ENCODE measurements at regions not wholly inside any gene's neighbourhood (a gene's known extent, or its start where the extent isn't known, plus 50 kb on each side); places are given as distances from the start of the nearest gene placed in this dataset.
"Not testable (repeated sequence)": the region's sequence is repeated elsewhere in the genome, so short reads cannot be mapped to it uniquely, and the experiment has no call there.

DNA sequence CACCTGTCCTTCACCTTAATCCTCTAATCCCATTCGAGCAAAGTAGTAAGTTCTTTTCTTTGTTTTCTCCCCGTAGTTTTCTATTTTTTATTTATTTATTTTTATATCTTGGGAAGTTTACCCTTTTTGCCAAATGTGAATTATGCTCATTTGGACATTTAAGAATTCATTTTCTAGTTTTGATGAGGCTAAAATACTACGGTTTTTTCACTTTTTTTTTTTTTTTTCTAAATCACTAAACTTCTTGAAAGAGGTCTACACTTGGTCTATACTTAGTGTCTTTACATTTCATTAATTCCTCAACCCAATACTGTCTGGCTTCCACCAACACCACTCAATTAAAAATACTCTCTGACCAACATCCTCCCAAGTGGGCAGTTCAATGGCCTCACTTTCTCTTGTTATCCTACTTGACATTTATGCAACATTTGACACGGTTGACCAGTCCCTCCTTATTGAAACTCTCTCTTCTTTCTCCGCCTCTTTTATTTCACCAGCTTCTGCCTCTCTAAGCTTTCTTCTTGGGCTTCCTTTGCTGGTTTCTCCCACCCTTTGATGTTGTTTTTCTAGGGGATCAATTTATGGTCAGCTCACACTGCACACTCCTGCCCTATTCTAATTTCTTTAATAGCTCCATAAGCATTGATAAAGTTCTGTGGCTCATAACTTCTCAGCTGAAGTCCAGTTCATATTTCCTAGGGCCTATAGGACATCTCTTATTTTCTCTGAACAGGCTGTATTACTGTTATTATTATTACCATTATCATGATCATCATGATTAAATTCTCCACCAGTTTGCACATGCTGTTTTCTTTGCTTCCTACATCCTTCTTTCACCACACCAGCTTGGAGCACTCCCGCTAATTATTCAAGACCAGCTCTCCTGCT is 72.6 kb upstream of the CITED2 start:
- no peak for DNase-seq

DNA sequence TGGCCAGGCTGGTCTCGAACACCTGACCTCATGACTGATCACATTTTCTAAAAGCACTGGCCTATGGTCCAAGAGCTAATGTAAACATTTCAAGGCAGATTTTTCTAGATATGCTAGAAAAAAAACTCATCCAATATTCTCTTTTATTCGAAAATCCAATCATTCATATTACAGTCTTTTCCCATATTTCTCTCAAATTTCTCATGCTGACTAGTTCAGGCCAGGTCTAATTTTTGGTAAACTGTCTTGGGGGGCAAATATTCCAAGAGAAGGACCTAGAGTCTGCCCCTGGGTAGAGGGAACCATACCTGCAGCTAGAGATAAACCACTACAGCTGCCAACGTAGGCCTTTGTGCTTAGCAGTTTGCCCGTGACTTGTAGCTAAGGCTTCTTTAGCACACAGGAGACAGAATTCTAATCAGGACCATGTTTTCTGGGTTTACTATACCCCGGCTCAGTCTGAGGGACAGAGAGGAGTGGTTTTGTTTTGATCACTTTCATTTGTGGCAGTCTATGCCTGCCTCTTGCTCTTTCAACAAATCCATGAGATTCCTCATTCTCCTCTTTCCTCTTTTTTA is 71.8 kb upstream of the CITED2 start:
- no peak for DNase-seq

DNA sequence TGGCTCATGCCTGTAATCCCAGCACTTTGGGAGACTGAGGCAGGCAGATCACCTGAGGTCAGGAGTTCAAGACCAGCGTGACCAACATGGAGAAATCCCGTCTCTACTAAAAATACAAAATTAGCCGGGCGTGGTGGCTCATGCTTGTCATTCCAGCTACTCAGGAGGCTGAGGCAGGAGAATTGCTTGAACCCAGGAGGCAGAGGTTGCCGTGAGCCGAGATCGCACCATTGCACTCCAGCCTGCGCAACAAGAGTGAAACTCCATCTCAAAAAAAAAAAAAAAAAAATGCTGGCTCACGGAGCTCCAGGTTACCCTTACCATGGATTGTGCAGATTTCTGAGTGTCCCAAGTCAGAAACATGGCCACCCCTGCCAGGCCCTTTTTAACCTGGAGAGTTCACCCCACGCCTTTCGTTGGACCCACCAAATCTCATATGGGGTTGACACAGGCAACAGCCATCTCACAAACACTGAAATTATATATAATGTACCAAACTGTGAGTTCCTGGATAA is 69.9 kb upstream of the CITED2 start:
- DNase-seq = not testable (repeated sequence)

GRCh38 chr6:139443231-139444112 is 69.0 kb upstream of the CITED2 start:
- no peak for DNase-seq

- no peak for DNase-seq
Observed at GRCh38 chr6:139442188-139442671, 67.8 kb upstream of the CITED2 start.

- DNase-seq = no peak
Observed at GRCh38 chr6:139439349-139439748, 64.9 kb upstream of the CITED2 start.

- DNase-seq = no peak
Observed at GRCh38 chr6:139438775-139439174, 64.3 kb upstream of the CITED2 start.

DNA sequence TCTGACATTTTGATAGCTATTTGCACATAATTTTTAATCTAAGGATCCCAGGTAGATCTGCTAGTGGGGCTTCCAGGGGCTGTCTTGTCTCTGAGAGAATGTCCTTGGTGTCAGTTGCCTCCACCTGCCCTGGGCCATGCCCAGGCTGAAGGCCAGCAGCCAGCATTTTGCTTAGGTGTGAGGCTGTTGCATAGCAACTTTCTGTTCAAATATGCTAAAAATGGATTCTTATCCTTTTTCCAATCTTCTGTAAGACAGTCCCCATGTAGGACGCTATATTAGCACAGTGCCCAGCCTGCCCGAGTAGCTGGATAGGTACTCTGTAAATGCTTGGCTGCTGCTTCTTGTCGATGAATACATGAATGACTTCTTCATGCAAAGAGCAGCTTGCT is 62.5 kb upstream of the CITED2 start:
- no peak for DNase-seq

GRCh38 chr6:139436200-139436956 is 61.9 kb upstream of the CITED2 start:
- no peak for DNase-seq

- DNase-seq = no peak
Observed at GRCh38 chr6:139433631-139434419, 59.4 kb upstream of the CITED2 start.

DNA sequence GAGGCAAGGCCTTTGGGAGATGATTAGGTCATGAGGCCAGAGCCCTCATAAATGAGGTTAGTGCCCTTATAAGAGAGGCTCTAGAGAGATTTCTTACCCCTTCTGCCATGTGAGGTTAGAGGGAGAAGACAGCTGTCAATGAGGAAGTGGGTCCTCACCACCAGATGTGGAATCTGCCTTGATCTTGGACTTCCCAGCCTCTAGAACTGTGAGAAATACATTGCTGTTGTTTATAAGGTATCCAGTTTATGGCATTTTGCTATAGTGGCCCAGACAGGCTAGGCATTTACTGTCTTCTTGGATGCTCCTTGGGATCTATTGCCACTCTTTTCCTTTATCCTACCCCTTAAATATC is 57.1 kb upstream of the CITED2 start:
- DNase-seq = no peak

GRCh38 chr6:139430899-139431601 is 56.6 kb upstream of the CITED2 start:
- DNase-seq = no peak

DNA sequence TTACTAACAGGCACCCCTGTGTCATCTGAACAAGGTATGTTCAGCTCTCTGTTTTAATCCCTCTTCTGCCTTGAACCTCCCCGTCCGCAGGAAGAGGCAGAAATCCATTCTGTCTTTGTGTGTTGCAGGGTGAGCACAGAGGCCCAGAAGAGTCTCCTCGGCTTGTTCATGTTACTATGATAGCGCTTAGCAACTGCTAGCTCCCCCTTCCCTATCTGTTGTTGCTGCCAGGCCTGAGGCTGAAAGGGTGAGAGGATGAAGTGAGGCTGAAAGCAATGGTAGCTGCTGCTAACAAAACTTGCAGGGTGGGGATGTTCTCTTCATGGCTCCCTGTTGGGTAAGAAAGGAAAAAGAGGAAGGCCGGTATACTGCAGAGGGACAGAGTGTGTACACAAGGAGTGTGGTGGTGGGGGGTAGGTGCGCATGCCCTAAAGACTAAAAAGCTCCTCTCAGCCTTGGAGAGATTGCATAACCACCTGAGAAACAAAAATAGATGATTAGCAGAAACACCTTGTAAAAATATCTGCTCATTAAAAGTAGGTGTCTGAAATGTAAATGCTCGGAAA is 55.2 kb upstream of the CITED2 start:
- no peak for DNase-seq

- no peak for DNase-seq
Observed at GRCh38 chr6:139427199-139427598, 52.8 kb upstream of the CITED2 start.

GRCh38 chr6:139426795-139427194 is 52.3 kb upstream of the CITED2 start:
- no peak for DNase-seq

GRCh38 chr6:139425780-139426179 is 51.3 kb upstream of the CITED2 start:
- DNase-seq = no peak

DNA sequence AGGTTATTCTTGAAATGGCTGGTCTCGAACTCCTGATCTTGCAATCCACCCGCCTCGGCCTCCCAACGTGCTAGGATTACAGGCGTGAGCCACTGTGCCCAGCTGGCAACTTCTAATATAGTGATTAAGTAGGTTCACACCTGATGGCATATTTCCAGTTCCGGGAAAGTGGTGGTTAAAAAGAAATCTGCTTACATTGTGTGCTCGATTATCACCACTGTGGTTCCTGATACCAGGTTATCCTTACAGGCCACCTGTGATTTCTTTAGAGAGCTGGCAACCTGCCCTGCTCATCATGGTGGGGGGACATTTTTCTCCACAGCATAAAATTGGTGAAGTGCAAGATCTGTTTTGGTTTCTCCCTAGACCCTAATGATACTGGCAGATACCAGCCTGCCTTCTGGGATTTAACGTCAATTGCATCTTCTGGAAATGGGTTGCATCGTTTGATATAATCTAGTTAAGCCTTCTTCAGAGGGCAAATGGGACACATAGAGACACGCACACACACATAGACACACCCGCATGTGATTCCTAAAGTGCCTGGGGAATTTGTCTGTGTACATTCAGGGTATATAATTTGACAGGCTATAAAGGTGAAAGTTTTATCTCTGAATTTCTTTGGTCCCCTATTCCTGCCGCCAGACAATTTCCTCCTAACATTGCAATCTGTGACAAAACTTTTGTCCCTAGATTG is 49.7 kb upstream of the CITED2 start:
- DNase-seq = no peak

Data from activated CD8-positive, alpha-beta memory T cell treated with anti-CD3 and anti-CD28 coated beads for 24 hours (primary cell).